ENCODE measurements at regions not wholly inside any gene's neighbourhood (a gene's known extent, or its start where the extent isn't known, plus 50 kb on each side); places are given as distances from the start of the nearest gene placed in this dataset.

DNA sequence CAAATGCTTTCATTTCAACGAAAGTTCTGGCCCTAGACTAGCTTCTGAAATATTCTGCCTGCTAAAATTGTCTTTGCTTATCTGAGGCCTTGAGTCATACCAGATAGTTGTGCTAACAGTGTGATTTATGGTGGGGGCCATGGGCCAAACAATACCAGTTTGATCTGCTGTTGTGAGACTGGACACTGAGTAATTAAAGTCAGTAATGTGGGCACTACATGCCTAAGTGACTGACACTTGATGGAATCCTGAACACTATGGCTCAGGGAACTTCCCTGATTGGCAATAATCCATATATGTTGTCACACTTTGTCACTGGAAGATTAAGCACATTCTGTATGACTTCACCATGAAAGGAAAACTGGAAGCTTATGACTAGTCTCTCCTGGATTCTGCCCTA lies 127.6 kb upstream of the CYLC2 start:
- no peaks in the 10 kb centered on the region for H3K36me3 ChIP-seq (ENCODE audit: control insufficient read depth, insufficient read depth, low read length)
- H3K4me3 ChIP-seq (ENCODE audit: low read depth, low read length) = no peak overlapping the region
- no peak for TF ChIP-seq CTCF (IDR thresholded peaks at IDR 0.05; ENCODE audit: insufficient read depth, low read length, severe bottlenecking)
- H3K27me3 ChIP-seq (ENCODE audit: control insufficient read depth, insufficient read depth, low read length) = no peaks in the 10 kb centered on the region
- DNase-seq (ENCODE audit: low read depth) (peak; percentile 29), FAIRE-seq (no peak)

GRCh38 chr9:102862478-102862877 lies 132.7 kb upstream of the CYLC2 start:
- H3K4me3 ChIP-seq (ENCODE audit: low read depth, low read length) = no peak overlapping the region
- no peak for DNase-seq (ENCODE audit: low read depth)
- H3K36me3 ChIP-seq (ENCODE audit: control insufficient read depth, insufficient read depth, low read length) = no peaks in the 10 kb centered on the region
- FAIRE-seq = no peak
- no peak for TF ChIP-seq CTCF (IDR thresholded peaks at IDR 0.05; ENCODE audit: insufficient read depth, low read length, severe bottlenecking)
- no peaks in the 10 kb centered on the region for H3K27me3 ChIP-seq (ENCODE audit: control insufficient read depth, insufficient read depth, low read length)

DNA sequence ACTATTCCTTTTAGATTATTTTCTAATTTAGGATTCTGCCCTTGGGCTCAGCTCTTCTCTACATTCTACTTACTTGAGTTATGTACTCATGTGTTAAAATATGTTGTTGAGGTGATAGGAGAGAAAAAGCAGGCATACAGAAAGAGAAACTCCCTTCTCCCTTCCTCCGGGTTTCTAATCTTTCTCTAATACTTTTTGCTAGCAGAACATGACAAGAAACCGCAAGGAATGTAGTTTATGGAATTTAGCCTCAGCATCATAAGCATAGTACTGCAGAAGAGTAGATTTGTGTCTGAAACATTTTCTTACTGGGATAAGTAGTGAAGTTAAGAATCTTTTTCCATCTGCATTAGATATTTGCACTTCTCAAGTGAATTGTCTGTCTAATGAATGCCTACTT lies 139.5 kb upstream of the CYLC2 start:
- DNase-seq (ENCODE audit: low read depth) = no peak
- no peak for FAIRE-seq
- TF ChIP-seq CTCF (IDR thresholded peaks at IDR 0.05; ENCODE audit: insufficient read depth, low read length, severe bottlenecking) = no peak
- Histone ChIP-seq H3K36me3 (ENCODE audit: control insufficient read depth, insufficient read depth, low read length) (no peaks in the 10 kb centered on the region), H3K4me3 (ENCODE audit: low read depth, low read length) (no peak overlapping the region), H3K27me3 (ENCODE audit: control insufficient read depth, insufficient read depth, low read length) (no peaks in the 10 kb centered on the region)

GRCh38 chr9:102845827-102846371 lies 149.2 kb upstream of the CYLC2 start:
- DNase-seq (ENCODE audit: low read depth) (no peak), FAIRE-seq (no peak)
- Histone ChIP-seq H3K4me3 (ENCODE audit: low read depth, low read length) (no peak overlapping the region), H3K36me3 (ENCODE audit: control insufficient read depth, insufficient read depth, low read length) (no peaks in the 10 kb centered on the region), H3K27me3 (ENCODE audit: control insufficient read depth, insufficient read depth, low read length) (no peaks in the 10 kb centered on the region)
- no peak for TF ChIP-seq CTCF (IDR thresholded peaks at IDR 0.05; ENCODE audit: insufficient read depth, low read length, severe bottlenecking)

- H3K36me3 ChIP-seq (ENCODE audit: control insufficient read depth, insufficient read depth, low read length) = no peaks in the 10 kb centered on the region
- FAIRE-seq (no peak), DNase-seq (ENCODE audit: low read depth) (no peak)
- TF ChIP-seq CTCF (IDR thresholded peaks at IDR 0.05; ENCODE audit: insufficient read depth, low read length, severe bottlenecking) = no peak
- H3K27me3 ChIP-seq (ENCODE audit: control insufficient read depth, insufficient read depth, low read length) = no peaks in the 10 kb centered on the region
- H3K4me3 ChIP-seq (ENCODE audit: low read depth, low read length) = no peak overlapping the region
These were observed 150.4 kb upstream of the CYLC2 start for GRCh38 chr9:102844716-102845115.

DNA sequence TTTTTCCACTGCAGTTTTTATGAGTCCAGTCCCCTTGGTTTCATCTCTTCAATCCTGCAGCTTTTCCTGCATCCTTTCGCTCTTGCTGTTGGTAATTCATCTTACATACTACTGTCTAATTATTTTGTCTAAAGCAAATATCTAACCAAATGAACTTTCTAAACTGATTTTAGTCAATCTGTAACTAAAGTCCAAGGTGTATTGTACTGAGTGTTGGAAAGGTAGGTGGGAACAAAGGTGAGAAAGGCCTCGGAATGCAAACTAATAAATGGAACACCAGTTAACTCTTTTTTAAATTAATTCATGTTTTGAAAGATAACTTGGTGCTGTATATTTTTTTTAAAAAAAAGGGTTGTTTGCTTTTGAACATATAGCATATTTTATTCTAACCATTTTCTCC lies 152.7 kb upstream of the CYLC2 start:
- no peak for DNase-seq (ENCODE audit: low read depth)
- H3K36me3 ChIP-seq (ENCODE audit: control insufficient read depth, insufficient read depth, low read length) = no peaks in the 10 kb centered on the region
- no peak for TF ChIP-seq CTCF (IDR thresholded peaks at IDR 0.05; ENCODE audit: insufficient read depth, low read length, severe bottlenecking)
- H3K4me3 ChIP-seq (ENCODE audit: low read depth, low read length) = no peak overlapping the region
- no peaks in the 10 kb centered on the region for H3K27me3 ChIP-seq (ENCODE audit: control insufficient read depth, insufficient read depth, low read length)
- FAIRE-seq = no peak
